ENCODE measurements at regions not wholly inside any gene's neighbourhood (a gene's known extent, or its start where the extent isn't known, plus 50 kb on each side); places are given as distances from the start of the nearest gene placed in this dataset.

DNA sequence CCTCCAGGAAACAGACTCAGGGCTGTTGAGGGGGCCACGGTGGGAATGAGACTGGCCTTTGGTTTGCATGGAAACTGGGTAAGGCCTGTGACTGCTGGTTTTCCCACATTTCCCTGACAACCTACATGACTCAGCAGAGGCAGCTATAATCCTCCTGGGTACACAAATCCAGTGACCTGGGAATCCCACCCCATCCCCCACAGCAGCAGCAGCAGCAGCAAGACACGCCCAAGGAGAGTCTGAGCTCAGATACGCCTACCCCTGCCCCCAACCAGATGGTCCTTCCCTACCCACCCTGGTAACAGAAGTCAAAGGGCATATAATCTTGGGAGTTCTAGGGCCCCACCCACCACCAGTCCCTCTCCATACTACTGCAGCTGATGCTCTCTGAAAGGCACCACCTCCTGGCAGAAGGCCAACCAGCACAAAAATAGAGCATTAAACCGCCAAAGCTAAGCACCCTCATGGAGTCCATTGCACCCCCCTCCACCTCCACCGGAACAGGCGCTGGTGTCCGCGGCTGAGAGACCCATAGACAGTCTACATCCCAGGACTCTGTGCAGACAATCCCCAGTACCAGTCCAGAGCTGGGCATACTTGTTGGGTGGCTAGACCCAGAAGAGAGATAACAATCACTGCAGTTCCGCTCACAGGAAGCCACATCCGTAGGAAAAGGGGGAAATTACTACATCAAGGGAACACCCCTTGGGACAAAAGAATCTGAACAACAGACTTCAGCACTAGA lies 237.2 kb upstream of the SPRY2 start:
- no peaks in the 10 kb centered on the region for H3K27me3 ChIP-seq
- H3K9me3 ChIP-seq (ENCODE audit: low read depth) = no peaks in the 10 kb centered on the region
- peaks cover 11% of the 10 kb centered on the region for H3K4me1 ChIP-seq (ENCODE audit: insufficient read depth)
- 82% methylated on average over 10 of the region's 10 CpGs for WGBS (ENCODE audit: low lambda C conversion rate, missing lambda C conversion rate)
- H3K4me2 ChIP-seq = no peak overlapping the region
- H3K4me3 ChIP-seq = no peak overlapping the region
- DNase-seq (ENCODE audit: low spot score) = peak; percentile 27
- no peak overlapping the region for H2AFZ ChIP-seq
- no peak overlapping the region for H3K27ac ChIP-seq
- H3K9me2 ChIP-seq (replicated peaks; ENCODE audit: insufficient read depth) = no peaks in the 10 kb centered on the region
- H3K79me2 ChIP-seq = no peaks in the 10 kb centered on the region
- TF ChIP-seq, protein P1, sequence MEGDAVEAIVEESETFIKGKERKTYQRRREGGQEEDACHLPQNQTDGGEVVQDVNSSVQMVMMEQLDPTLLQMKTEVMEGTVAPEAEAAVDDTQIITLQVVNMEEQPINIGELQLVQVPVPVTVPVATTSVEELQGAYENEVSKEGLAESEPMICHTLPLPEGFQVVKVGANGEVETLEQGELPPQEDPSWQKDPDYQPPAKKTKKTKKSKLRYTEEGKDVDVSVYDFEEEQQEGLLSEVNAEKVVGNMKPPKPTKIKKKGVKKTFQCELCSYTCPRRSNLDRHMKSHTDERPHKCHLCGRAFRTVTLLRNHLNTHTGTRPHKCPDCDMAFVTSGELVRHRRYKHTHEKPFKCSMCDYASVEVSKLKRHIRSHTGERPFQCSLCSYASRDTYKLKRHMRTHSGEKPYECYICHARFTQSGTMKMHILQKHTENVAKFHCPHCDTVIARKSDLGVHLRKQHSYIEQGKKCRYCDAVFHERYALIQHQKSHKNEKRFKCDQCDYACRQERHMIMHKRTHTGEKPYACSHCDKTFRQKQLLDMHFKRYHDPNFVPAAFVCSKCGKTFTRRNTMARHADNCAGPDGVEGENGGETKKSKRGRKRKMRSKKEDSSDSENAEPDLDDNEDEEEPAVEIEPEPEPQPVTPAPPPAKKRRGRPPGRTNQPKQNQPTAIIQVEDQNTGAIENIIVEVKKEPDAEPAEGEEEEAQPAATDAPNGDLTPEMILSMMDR (IDR thresholded peaks at IDR 0.05; ENCODE audit: poor library complexity) = no peak
- no peak for TF ChIP-seq EZH2 (IDR thresholded peaks at IDR 0.05; ENCODE audit: borderline replicate concordance)
- no peak for TF ChIP-seq EZH2phosphoT487 (IDR thresholded peaks at IDR 0.05; ENCODE audit: low read depth, severe bottlenecking, unreplicated experiment)
- no peaks in the 10 kb centered on the region for H3K36me3 ChIP-seq (replicated peaks; ENCODE audit: insufficient read depth, low read depth)
- H4K20me1 ChIP-seq (ENCODE audit: insufficient read depth, poor library complexity, severe bottlenecking) = no peaks in the 10 kb centered on the region

DNA sequence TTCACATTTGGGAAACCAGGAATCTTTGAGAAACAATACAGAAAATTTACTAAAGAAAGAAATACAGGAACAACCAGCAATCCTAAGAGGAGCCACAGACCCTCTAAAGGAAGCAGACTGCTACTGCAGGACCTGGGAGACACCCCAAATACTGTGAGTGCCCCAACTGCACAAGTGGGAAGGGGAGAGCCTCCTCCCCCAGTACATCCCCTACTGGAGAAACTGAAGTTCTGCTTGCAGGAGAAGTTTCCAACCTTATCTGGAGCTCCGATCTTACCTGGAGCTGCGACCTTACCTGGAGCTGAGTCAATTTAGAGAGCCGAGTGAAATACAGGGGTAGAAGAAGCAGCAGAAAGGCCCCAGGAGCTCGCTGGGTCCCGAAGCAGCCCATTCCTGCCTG lies 236.4 kb upstream of the SPRY2 start:
- Histone ChIP-seq H3K36me3 (replicated peaks; ENCODE audit: insufficient read depth, low read depth) (no peaks in the 10 kb centered on the region), H3K4me1 (ENCODE audit: insufficient read depth) (peaks cover 11% of the 10 kb centered on the region), H2AFZ (no peak overlapping the region), H3K79me2 (no peaks in the 10 kb centered on the region), H3K4me2 (no peak overlapping the region), H3K9me3 (ENCODE audit: low read depth) (no peaks in the 10 kb centered on the region), H3K9me2 (replicated peaks; ENCODE audit: insufficient read depth) (no peaks in the 10 kb centered on the region), H3K4me3 (no peak overlapping the region), H3K27ac (no peak overlapping the region), H3K27me3 (no peaks in the 10 kb centered on the region), H4K20me1 (ENCODE audit: insufficient read depth, poor library complexity, severe bottlenecking) (no peaks in the 10 kb centered on the region)
- DNase-seq (ENCODE audit: low spot score) = no peak
- no peak for TF ChIP-seq EZH2 (IDR thresholded peaks at IDR 0.05; ENCODE audit: borderline replicate concordance)
- TF ChIP-seq EZH2phosphoT487 (IDR thresholded peaks at IDR 0.05; ENCODE audit: low read depth, severe bottlenecking, unreplicated experiment) = no peak
- TF ChIP-seq, protein P1 (IDR thresholded peaks at IDR 0.05; ENCODE audit: poor library complexity) = no peak
- WGBS (ENCODE audit: low lambda C conversion rate, missing lambda C conversion rate) = 68% methylated on average over 5 of the region's 5 CpGs

DNA sequence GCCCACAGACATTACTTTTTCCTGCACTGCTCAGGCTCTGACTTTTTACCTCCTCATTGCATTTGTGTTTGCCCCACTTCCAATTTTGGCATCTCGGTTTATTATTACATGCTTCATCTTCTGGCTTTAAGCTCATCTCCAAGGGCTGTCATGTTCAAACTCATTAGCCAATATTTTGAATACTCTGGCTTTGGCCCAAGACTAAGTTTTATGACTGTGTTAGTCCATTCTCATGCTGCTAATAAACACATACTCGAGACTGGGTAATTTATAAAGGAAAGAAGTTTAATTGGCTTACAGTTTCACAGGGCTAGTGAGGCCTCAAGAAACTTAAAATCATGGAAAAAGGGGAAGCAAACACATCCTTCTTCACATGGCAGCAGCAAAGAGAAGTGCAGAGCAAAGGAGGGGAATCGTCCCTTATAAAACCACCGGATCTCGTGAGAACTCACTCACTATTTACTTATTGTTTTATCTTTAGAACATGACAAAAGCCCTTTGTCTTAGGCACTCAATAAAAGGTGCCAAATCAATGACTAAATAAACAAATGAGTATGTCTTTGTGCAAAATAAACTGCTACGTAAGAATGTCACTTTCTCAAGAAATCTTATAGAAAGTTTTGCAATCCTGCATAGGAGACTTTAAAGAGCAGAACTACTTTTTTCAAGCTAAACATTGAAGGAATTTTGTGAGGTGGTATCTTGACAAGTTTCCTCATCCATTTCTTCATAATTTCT lies 233.4 kb upstream of the SPRY2 start:
- H3K27me3 ChIP-seq = no peaks in the 10 kb centered on the region
- no peaks in the 10 kb centered on the region for H3K9me2 ChIP-seq (replicated peaks; ENCODE audit: insufficient read depth)
- H3K4me2 ChIP-seq = no peak overlapping the region
- H3K4me1 ChIP-seq (ENCODE audit: insufficient read depth) = peaks cover 11% of the 10 kb centered on the region
- no peaks in the 10 kb centered on the region for H3K79me2 ChIP-seq
- H2AFZ ChIP-seq = no peak overlapping the region
- no peak overlapping the region for H3K4me3 ChIP-seq
- whole genome bisulfite sequencing (ENCODE audit: low lambda C conversion rate, missing lambda C conversion rate) = 45% methylated on average over 6 of the region's 6 CpGs
- no peak for DNase-seq (ENCODE audit: low spot score)
- TF ChIP-seq EZH2phosphoT487 (IDR thresholded peaks at IDR 0.05; ENCODE audit: low read depth, severe bottlenecking, unreplicated experiment) = no peak
- TF ChIP-seq EZH2 (IDR thresholded peaks at IDR 0.05; ENCODE audit: borderline replicate concordance) = no peak
- no peaks in the 10 kb centered on the region for H4K20me1 ChIP-seq (ENCODE audit: insufficient read depth, poor library complexity, severe bottlenecking)
- no peaks in the 10 kb centered on the region for H3K9me3 ChIP-seq (ENCODE audit: low read depth)
- no peak overlapping the region for H3K27ac ChIP-seq
- no peaks in the 10 kb centered on the region for H3K36me3 ChIP-seq (replicated peaks; ENCODE audit: insufficient read depth, low read depth)

DNA sequence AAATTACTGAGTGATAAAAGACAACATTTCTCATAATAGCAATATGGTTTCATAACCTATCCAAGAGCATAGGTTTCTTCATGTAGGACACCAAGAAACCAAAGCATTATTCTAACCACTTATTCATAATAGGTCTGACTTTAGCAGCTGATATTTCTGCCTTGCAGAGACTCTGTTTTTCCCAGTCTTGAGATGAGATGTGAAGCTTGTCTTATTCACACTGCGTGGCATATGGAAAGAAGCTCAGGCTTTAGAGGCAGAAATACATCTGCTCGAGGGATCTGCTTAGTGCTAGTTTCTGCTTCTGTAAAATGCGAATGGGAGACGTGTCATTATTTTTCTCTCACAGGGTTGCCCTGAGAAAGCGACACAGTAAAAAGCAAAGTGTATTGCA lies 232.0 kb upstream of the SPRY2 start:
- H3K4me2 ChIP-seq = no peak overlapping the region
- WGBS (ENCODE audit: low lambda C conversion rate, missing lambda C conversion rate) = 75% methylated on average over 5 of the region's 5 CpGs
- H4K20me1 ChIP-seq (ENCODE audit: insufficient read depth, poor library complexity, severe bottlenecking) = no peaks in the 10 kb centered on the region
- H3K9me2 ChIP-seq (replicated peaks; ENCODE audit: insufficient read depth) = no peaks in the 10 kb centered on the region
- no peak overlapping the region for H3K4me3 ChIP-seq
- H3K27me3 ChIP-seq = no peaks in the 10 kb centered on the region
- H3K36me3 ChIP-seq (replicated peaks; ENCODE audit: insufficient read depth, low read depth) = no peaks in the 10 kb centered on the region
- TF ChIP-seq, protein P1 (IDR thresholded peaks at IDR 0.05; ENCODE audit: poor library complexity) = no peak
- no peak for TF ChIP-seq EZH2 (IDR thresholded peaks at IDR 0.05; ENCODE audit: borderline replicate concordance)
- no peaks in the 10 kb centered on the region for H3K9me3 ChIP-seq (ENCODE audit: low read depth)
- H2AFZ ChIP-seq = no peak overlapping the region
- H3K27ac ChIP-seq = no peak overlapping the region
- no peaks in the 10 kb centered on the region for H3K79me2 ChIP-seq
- DNase-seq (ENCODE audit: low spot score) = no peak
- H3K4me1 ChIP-seq (ENCODE audit: insufficient read depth) = peaks cover 11% of the 10 kb centered on the region

All from hepatocyte (in vitro differentiated cells).